Vagina (tissue), 2 donors: ENCODE measurements at regions not wholly inside any gene's neighbourhood (a gene's known extent, or its start where the extent isn't known, plus 50 kb on each side); places are given as distances from the start of the nearest gene placed in this dataset.

Experiments used
- CTCF ChIP-seq, 3 experiments: fragments of 450-650 bp in 2 of 3; fragments of 200-600 bp in 1 of 3; sonication (generic) in 1 of 3; IDR thresholded peaks; one replicate each; pipeline ENCODE4 v1.5.1; 2017 to 2019; ENCODE audit warnings: antibody characterized with exemption in 3 of 3, mild to moderate bottlenecking in 2 of 3, moderate library complexity in 2 of 3
- POLR2A ChIP-seq, 2 donors: fragments of 450-650 bp; IDR thresholded peaks; one replicate each; pipeline ENCODE4 v1.6.1; 2017; ENCODE audit warnings: antibody characterized with exemption in 2 of 2, mild to moderate bottlenecking in 2 of 2, moderate library complexity in 2 of 2

GRCh38 chr5:13179407-13180087, 764.9 kb downstream of the DNAH5 start:
- no peak for TF ChIP-seq POLR2A (IDR thresholded peaks at IDR 0.05)
- no peak for TF ChIP-seq CTCF (IDR thresholded peaks at IDR 0.05)
